ENCODE measurements at regions not wholly inside any gene's neighbourhood (a gene's known extent, or its start where the extent isn't known, plus 50 kb on each side); places are given as distances from the start of the nearest gene placed in this dataset.

- Histone ChIP-seq H3K27ac (ENCODE audit: insufficient read depth, low read depth, low read length) (no peak overlapping the region), H3K9ac (replicated peaks; ENCODE audit: extremely low read depth, insufficient read depth, low read length) (no peak overlapping the region), H3K79me2 (ENCODE audit: control insufficient read depth, insufficient read depth, low read length) (no peaks in the 10 kb centered on the region), H3K4me1 (ENCODE audit: control insufficient read depth, extremely low read depth, insufficient read depth, low read length) (no peaks in the 10 kb centered on the region), H3K36me3 (ENCODE audit: control insufficient read depth in 2 of 2, extremely low read depth in 1 of 2, insufficient read depth in 2 of 2, low read length in 2 of 2) (no peaks in the 10 kb centered on the region), H3K9me1 (replicated peaks; ENCODE audit: control insufficient read depth, extremely low read depth, insufficient read depth, low read length) (no peaks in the 10 kb centered on the region), H3K9me3 (replicated peaks; ENCODE audit: control insufficient read depth, insufficient read depth, low read length) (no peaks in the 10 kb centered on the region), H2AFZ (ENCODE audit: low read depth, low read length) (no peak overlapping the region), H3K4me3 (replicated peaks in 1 of 3; ENCODE audit: insufficient read depth in 1 of 3, low read depth in 1 of 3, low read length in 3 of 3) (no peak overlapping the region), H4K20me1 (replicated peaks; ENCODE audit: control insufficient read depth, extremely low read depth, insufficient read depth, low read length) (no peaks in the 10 kb centered on the region), H3K27me3 (ENCODE audit: control insufficient read depth in 2 of 2, insufficient read depth in 2 of 2, low read length in 2 of 2) (no peaks in the 10 kb centered on the region), H3K4me2 (ENCODE audit: insufficient read depth, low read length) (no peak overlapping the region)
- DNase-seq (ENCODE audit: low read depth, low spot score) (no peak), FAIRE-seq (no peak)
- intact Hi-C loops (cut with micrococcal nuclease), result no loop called here
- dilution Hi-C loops (cut with MboI; ENCODE audit: extremely low pct_ligation_motif_present, low sequenced_read_pairs), result no loop called here
- no TSS peak for BruUV-seq (replicated peaks)
- POLR2A ChIA-PET, result no interaction called here
- CTCF ChIA-PET, result no interaction called here
- TF ChIP-seq EZH2 (IDR thresholded peaks at IDR 0.05; ENCODE audit: borderline replicate concordance, low read depth, low read length, severe bottlenecking), result no peak
- no peak for TF ChIP-seq POLR2AphosphoS5 (IDR thresholded peaks at IDR 0.05; ENCODE audit: insufficient read depth, low read depth, low read length)
- no peak for TF ChIP-seq FOS (IDR thresholded peaks at IDR 0.05; ENCODE audit: borderline replicate concordance, insufficient read depth, low read length)
- TF ChIP-seq MAX (IDR thresholded peaks at IDR 0.05; ENCODE audit: insufficient read depth, insufficient read length), result no peak
- TF ChIP-seq GATA2 (IDR thresholded peaks at IDR 0.05; ENCODE audit: insufficient read depth, insufficient read length, low read depth, low read length), result no peak
- no peak for TF ChIP-seq CTCF (IDR thresholded peaks at IDR 0.05; ENCODE audit: extremely low read depth in 1 of 2, insufficient read depth in 1 of 2, low read depth in 1 of 2, low read length in 2 of 2)
- no peak for TF ChIP-seq POLR2A (IDR thresholded peaks at IDR 0.05; ENCODE audit: low read depth, low read length)
- TF ChIP-seq JUN (IDR thresholded peaks at IDR 0.05; ENCODE audit: borderline replicate concordance, insufficient read depth, insufficient read length, low read depth), result no peak
- TF ChIP-seq MYC (IDR thresholded peaks at IDR 0.05; ENCODE audit: low read depth, low read length), result no peak
Measured at GRCh38 chr2:129575431-129575830, 404.0 kb upstream of the RAB6C start.
